GM18519 (cell line): ENCODE measurements at regions not wholly inside any gene's neighbourhood (a gene's known extent, or its start where the extent isn't known, plus 50 kb on each side); places are given as distances from the start of the nearest gene placed in this dataset.
"Not testable (repeated sequence)": the region's sequence is repeated elsewhere in the genome, so short reads cannot be mapped to it uniquely, and the experiment has no call there.

Experiments used
- ATAC-seq: cut with Tn5 transposase; IDR thresholded peaks from one replicate; pipeline ENCODE4 v1.9.1; 2021; ENCODE audit warnings: mild to moderate bottlenecking, moderate library complexity; ENCODE audit not compliant: unreplicated experiment, low FRiP score

DNA sequence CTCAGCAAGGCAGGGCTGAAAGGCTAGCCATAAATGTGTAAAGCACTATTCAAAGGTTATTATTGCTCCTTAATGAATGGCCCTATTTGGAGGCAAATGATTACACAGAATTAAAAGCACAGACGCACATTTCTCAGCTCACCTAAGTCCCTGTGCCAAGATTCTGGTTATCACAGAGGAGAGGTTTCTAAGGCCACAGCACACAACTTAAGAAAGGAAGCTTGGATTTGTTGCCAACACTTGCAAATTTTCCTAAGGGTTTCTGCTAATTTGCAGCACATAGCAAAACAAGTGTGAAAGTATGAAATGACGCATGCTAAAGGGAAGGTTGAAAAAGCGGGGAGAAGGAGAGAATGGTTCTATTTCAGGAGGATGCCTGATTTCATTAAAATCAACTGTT is 834.1 kb upstream of the C9orf72 start:
- ATAC-seq: no peak

DNA sequence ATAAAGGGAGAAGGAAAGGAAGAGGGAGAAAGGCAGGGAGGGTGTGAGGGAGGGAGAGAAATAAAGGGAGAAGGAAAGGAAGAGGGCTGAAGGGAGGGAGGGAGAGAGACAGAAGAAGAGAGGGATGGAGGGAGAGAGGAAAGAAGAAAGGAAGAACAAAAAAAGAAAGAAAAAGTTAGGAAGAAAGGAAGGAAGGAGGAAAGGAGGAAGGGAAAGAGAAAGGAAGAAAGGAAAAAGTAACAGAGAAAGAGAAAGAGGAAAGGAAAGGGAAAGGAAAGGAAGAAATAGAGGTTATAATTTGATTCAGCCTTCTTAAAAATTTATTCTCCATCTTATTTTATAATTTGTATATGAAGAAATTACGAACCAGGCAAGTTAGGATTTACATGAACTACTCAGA is 836.6 kb upstream of the C9orf72 start:
- no peak for ATAC-seq

DNA sequence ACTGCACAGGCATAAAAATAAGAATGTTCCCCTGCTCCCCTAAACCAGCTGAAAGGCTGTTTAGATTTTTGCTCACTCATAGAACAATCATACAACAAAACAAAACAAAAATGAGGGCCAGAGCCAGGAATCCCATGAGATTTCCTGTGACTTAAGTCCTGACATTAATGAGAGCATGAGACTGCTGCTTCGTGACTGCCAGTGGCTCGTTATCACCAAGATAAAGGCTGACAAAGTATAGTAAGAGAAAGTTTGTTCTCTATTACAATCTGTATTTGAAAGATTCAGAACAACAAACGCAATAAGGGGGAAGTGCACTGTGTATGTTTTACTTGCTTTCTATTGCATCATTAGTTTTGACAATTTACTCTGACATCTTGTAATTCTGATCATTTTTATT is 837.1 kb upstream of the C9orf72 start:
- ATAC-seq: no peak

DNA sequence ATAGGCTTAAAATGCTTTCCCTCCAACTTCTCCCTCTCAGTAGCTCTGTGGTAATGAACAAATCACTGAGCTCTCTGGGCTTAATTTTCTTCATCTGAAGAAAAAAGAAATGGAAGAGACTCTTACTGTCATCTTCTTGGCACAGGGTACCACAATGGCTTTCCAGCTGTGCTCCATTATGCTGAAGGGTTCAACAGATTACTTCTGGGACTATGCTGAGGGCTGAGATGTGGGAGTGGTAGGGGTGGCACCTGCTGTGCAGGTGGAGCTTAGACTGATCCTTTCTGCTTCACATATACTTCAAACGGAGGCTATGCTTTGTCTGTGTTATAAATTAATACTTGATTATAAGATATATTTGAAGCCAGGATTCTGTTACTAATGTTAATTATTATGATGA is 840.2 kb upstream of the C9orf72 start:
- ATAC-seq: no peak

DNA sequence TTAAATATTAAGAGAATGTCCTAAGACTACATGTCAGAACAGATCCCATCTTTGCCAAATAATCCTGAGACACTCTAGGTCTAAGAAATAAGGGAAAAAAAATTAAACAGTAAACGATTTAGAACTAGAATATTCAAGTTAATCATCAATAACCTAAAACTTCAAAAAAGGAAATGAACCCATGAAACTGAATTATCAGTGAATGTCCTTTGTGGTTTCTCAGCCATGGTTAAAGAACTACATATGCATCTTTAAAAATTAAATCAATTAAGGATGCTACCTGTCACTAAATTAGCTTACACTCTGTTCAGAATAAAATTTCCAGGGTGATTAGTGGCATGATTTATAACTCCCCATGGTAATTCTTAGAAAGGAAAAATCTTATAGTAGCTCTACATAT is 850.0 kb upstream of the C9orf72 start:
- ATAC-seq: no peak

DNA sequence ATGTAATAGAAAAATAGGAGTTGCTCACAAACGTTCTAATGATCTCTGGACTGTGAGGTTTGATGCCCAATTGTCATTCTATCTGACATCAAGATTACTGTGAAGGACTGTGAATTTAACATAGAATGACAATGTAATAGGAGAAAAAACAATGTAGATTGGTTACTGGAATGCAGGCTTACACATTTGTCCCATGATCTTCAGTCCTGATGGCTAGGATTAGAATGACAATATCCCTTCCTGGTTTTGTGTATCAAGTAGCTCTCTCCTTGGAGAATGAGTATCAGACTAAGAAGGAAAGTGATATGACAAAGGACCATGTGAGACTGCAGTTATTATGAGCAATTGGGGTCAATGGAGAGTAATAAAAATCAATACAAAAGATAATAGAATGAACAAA is 862.2 kb upstream of the C9orf72 start:
- no peak for ATAC-seq

DNA sequence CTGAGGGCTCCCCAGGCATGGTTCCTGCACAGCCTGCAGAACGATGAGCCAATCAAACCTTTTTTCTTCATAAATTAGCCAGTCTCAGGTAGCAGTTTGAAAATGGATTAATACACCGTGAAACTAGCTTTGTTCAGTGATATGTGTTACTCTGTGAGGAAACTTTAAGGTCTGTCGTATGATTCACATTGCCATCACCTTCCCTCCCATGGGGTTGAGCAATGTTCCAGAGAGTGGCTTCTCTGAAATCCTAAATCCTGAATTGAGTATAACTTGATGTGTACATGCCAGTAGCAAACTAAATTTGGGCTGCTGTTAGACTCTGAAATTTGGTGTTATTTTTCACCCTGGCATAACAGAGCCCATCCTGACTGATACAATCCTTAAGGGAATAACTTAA is 866.4 kb upstream of the C9orf72 start:
- no peak for ATAC-seq

DNA sequence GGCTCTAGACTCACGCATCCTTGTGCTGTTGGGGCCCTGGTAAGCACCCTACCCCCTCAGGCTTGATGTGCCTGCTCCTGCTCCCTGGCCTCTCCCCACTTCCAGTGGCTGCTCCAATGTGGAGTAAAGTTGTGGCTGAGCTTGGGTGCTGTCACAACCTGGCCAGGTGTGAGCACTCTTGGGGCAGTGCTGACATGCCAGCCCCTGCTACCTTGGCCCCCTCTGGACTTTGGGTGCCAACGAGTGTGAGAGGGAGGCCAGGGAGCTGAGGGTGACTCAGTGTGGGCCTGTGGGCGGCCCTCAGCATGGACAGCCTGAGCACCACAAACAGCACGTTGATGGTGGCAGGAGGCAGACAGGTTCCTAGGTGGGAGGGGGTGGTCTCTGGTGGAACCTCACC is 870.2 kb upstream of the C9orf72 start:
- ATAC-seq: no peak

DNA sequence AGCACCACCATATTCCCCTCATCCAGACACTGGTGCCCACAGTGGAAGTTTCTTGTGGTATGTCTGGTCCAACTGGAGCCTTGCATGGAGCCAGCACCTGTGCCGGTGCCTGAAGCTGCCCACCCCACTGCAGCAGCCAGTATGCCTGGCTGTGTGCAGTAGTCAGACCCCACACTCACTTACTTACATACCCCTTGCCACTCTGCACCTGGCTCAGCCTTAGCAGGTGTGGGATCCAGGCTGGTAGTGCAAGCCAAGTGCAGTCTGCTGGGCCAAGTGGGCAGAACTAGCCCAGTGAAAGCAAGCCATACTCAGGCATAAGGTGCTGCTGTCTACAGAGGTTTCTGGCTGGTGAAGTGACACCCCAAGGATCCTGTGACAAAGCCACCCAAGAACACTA is 871.4 kb upstream of the C9orf72 start:
- no peak for ATAC-seq

DNA sequence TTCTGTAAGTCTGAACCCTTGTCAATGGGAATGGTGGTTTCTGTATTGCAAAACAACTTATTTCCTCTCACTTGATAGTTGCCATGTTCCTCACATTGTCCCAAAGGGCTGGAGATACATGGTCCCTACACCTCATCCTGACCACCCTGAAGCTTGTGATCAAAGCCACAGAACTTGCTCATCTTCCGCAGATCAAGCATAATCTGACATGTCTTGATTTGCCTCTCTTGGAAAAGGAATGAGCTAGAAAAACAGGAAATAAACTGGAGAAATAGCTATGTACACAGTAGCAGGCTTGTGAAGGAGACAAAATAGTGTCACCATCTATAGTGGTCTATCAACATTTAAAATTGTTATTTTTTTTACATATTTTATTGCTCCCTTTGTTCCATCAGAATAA is 871.9 kb upstream of the C9orf72 start:
- no peak for ATAC-seq

DNA sequence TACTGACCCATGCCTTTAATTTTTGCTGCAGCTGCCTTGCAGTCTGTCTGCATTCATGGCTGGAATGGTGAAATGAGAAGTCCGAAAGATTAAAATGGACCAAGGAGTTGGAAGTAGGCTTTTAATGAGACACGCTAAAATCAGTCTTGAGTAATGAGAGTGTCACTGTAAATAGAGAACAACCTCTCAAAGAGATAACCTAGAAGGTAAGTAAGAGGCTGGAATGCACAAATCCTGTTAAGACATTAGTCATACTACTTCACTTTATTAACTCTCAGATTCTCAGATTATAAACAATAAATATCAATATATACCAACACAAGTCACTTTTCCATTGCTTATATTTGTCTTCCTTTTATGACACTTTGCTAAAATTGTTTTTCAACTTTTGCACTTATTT is 880.6 kb upstream of the C9orf72 start:
- ATAC-seq: no peak

DNA sequence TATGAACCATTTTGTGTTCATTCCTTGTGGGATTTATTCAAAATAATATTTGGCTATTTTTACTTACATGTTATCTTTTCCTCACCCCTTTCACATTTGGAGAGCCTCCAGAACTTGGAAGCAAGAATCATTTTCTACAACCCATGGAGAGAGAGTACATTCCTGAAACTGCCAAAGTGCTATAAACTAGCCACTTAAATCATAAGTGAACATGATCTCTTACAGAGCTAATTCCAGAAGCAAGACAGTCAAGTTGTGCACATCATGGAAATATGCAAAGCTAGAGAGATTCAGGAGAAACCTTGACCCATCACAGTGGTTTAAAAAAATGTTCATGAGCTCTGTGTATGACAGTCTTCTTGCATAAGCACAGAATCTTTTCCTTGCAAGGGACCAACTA is 883.6 kb upstream of the C9orf72 start:
- no peak for ATAC-seq

DNA sequence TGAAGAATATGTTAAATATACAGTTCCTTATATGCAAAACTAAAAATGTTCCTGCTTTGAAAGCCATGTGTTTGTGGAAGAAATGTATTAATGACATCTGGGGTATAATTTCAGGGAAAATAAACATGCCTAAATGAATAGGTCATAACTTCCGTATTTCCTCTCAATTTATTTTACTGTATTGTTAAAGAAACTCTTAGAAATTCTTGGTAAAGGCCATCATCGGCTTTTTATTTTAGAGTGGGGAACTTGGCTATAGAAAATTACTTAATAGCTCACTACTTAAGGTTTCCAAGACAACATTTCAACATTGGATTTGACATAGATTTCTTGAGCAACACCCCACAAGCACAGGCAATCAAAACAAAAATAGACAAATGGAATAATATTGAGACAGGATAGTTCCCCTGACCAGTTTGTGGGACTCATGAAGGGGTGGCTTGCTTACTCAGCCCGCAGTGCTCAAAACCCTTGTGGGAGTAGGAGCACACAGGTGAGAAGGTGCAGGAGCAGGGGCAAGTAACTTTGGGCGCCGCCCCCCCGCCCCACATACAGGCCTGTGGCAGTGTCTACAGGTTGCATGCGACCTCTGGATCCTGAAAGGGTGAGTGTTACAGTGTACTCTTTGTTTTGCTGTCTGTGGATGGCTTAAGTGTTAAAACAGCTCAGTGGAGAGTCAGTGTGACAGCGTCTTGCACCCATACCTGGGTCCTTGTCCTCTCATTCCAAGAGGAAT is 891.4 kb upstream of the C9orf72 start:
- ATAC-seq: no peak

DNA sequence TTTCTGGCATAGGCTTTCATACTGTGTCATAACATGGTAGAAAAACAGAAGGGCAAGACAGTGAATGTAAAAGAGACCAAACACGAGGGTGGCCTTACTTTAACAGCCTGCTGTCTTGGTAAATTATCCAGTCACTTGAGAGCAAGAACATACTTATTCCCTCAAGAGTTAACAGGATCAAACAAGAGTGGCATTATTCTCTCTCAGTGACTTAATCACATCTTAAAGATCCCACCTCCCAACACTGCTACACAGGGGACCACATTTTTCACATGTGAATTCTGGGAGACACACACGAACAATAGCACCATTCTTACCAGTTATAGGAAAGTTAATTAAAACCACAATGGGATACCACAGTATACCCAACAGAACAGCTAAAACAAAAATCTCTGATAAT is 898.0 kb upstream of the C9orf72 start:
- no peak for ATAC-seq

DNA sequence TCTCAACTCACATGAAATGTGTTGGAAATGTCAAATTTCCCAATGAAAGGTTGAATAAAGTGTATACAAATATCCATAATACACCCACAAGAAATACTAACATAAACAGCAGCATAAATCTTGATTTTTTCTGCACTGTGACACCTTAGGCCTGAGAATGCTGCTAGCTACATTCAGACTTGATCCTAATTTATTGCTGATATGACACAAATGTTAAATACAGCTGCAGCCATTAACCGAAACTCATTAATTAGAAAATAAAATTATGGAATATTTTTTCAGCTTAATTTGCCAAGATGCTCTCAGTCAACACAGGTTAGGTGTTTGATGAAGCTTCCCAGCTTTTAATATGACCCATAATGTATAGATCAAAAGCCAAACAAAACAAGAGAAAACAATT is 914.3 kb upstream of the C9orf72 start:
- ATAC-seq: no peak

DNA sequence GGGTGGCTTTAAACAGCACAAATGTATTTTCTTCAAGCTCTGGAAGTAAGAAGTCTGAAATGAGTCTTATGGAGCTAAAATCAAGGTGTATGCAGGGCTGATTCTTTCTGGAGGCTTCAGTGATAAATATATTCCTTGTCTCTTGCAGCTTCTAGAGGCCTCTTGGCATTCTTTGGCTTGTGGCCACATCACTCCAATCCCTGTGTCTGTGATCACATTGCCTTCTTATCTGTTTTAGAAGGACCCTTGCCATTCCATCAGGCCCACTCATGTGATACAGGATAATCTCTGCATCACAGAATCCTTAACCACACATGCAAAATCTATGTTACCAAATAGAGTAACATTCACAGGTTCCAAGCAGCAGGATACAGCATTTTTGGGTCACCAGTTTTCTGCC is 917.8 kb upstream of the C9orf72 start:
- no peak for ATAC-seq

DNA sequence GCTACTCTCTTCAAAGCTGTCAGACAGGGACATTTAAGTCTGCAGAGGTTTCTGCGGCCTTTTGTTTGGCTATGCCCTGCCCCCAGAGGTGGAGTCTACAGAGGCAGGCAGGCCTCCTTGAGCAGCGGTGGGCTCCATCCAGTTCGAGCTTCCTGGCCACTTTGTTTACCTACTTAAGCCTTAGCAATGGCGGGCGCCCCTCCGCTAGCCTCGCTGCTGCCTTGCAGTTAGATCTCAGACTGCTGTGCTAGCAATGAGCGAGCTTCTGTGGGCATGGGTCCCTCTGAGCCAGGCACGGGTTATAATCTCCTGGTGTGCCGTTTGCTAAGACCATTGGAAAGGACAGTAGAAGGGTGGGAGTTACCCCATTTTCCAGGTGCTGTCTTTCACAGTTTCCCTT is 924.9 kb upstream of the C9orf72 start:
- ATAC-seq: not testable (repeated sequence)

DNA sequence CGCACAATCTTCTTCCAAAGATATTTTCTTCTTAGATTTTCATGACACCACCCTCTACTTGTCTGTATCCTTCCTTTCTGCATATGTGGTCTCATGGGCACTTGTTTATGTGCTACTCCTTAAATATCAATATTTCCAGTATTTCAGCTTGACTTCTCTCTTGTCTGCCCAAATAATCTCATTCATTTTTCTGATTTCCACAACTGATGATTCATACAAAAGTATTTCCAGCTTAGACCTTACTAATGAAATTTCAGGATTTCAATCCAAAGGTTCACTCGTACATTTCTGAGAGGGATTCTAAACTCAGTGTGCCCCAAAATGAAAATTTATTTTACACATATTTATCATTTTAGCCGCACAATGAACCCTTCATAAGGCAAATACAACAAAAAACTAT is 928.9 kb upstream of the C9orf72 start:
- no peak for ATAC-seq

DNA sequence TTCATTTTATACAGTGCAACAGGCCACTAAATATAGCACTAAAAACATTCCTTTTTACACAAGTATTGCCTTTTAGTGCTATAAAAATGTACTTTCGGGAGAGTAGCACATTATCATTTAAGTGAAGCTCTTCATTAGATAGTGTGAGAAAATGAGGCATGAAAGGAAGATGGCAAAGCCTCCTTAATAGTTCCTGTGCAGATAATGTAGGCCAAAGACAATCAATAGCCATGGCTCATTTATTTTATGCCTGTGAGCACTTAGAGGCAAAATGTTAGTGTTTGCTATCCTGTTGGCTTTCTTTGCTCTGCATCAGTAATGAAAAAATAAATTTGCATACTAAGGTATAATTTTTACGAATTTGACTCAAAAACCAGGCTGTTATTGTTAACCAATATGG is 929.5 kb upstream of the C9orf72 start:
- no peak for ATAC-seq

DNA sequence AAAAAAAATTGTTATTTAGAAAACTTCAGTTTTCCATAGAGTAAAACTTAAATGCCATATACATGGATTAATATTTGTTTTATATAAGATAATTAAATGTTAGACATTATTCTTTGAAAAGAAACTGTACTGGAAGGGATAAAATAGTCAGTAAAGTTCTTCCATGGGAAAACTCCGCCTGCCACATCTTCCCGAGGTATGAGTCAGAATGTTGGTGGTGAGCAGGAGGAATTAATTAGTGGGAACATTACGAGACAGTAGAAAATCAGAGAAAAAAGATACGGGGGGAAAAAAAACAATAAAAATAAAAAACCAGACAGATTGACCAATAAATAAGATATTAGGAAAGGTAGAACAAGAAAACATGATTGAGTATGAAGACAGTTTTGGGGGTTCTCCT is 930.3 kb upstream of the C9orf72 start:
- no peak for ATAC-seq

DNA sequence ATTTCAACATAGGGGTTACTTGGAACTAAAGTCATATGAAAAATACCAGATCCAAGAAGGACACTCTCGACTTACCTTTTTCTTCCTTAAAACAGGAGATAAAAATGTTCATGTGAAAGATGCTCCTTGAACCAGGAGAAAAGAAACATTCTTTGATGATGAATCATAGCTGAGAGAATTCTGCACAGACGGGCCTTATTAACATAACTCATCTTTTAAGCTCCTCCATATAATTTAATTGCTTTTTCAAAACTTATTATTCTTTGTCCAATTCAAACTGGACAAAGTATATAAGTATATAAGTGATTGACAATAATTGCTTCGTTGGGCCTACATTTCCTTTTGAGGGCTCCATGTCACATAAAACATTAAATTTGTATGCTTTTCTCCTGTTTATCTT is 945.2 kb upstream of the C9orf72 start:
- no peak for ATAC-seq

DNA sequence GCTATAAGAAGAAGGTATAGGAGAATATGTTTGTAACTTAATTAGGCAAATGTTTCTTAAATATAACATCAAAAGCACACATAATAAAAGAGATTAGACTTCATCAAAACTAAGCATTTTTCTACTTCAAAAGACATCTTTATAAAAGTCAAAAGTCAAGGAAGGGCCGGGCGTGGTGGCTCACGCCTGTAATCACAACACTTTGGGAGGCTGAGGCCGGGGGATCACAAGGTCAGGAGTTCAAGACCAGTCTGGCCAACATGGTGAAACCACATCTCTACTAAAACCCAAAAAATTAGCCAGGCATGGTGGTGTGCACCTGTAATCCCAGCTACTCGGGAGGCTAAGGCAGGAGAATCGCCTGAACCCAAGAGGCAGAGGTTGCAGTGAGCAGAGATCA is 951.0 kb upstream of the C9orf72 start:
- not testable (repeated sequence) for ATAC-seq

DNA sequence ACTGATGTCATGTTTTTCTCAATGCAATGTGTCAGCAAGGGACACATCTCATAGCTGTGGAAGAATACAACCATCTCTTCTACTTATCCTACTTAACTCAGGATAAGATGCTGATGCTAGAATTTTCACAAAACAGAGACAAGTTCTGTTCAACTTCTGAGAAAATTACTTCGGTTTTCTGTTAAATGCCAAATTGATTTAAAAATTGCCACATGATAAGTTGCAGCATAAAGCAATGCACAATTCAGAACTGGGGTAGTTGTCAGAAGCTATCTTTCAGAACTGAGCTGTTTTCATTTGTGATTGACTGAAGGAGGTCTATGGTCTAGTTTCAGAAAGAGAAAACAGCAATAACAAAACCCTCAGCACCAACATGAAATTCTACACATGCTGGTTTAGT is 954.8 kb upstream of the C9orf72 start:
- ATAC-seq: no peak
